NB4 (cell line): ENCODE measurements at regions not wholly inside any gene's neighbourhood (a gene's known extent, or its start where the extent isn't known, plus 50 kb on each side); places are given as distances from the start of the nearest gene placed in this dataset.
"Not testable (repeated sequence)": the region's sequence is repeated elsewhere in the genome, so short reads cannot be mapped to it uniquely, and the experiment has no call there.

Experiments used
- DNase-seq: peaks from one replicate; pipeline ENCODE4 v3.0.0; 2010; ENCODE audit warnings: low read depth
- H3K4me3 ChIP-seq: one replicate; pipeline ENCODE4 v1.5.1; 2011; ENCODE audit warnings: mild to moderate bottlenecking, low read depth, low read length, moderate library complexity
- CTCF ChIP-seq: IDR thresholded peaks from one replicate; pipeline ENCODE4 v1.5.1; 2012; ENCODE audit warnings: low read depth, low read length
- MYC ChIP-seq: IDR thresholded peaks from 2 replicates; pipeline ENCODE4 v1.6.1; 2011; ENCODE audit warnings: low read depth, low read length
- POLR2A ChIP-seq: IDR thresholded peaks from 2 replicates; pipeline ENCODE4 v1.6.1; 2011; ENCODE audit warnings: mild to moderate bottlenecking; ENCODE audit not compliant: insufficient read length; ENCODE audit errors: extremely low read depth
- TF ChIP-seq, protein P1 (sequence below): IDR thresholded peaks from 2 replicates; pipeline ENCODE4 v1.6.1; 2011; ENCODE audit warnings: low read depth, low read length

DNA sequence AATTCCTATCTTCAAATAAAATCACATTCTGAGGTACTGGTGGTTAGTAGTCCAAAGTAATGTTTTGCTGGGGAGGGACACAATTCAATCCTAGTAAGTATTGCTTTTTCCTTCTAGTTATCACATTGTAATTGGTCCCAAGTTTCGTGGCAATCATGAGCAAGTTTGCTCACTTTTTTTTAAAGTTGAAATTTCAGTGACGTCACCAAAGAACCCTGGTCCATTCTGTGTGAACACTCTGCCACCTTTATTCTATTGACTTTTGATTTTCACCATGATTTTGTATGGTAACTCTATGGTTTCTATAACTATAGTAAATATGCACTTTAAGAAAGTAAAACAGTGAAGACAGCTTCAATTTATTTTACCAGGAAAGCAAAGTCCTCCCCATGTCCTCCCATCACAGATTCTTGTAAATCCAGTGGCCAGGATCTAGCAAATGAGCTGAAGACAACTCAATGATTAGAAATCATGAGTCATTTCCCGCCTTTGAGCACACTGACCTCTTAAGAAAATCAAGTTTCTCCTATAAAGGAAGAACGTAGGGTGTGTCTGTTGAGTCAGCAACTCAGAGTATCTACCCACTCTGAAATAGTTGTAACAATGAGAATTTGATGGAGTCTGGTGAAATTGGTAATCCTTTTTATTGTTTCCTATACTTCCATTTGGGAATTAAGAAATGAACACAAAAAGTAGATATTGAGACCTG lies 1306.6 kb upstream of the PABPC4L start:
- no peak overlapping the region for H3K4me3 ChIP-seq
- TF ChIP-seq CTCF = no peak
- TF ChIP-seq, protein P1, sequence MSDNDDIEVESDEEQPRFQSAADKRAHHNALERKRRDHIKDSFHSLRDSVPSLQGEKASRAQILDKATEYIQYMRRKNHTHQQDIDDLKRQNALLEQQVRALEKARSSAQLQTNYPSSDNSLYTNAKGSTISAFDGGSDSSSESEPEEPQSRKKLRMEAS = no peak
- no peak for TF ChIP-seq POLR2A
- TF ChIP-seq MYC = no peak
- DNase-seq = peak; percentile 14

GRCh38 chr4:135497563-135498152 lies 1296.1 kb upstream of the PABPC4L start:
- TF ChIP-seq, protein P1 = no peak
- TF ChIP-seq MYC = no peak
- no peak for TF ChIP-seq POLR2A
- no peak for TF ChIP-seq CTCF
- H3K4me3 ChIP-seq = no peak overlapping the region
- no peak for DNase-seq

GRCh38 chr4:135492439-135492838 lies 1290.8 kb upstream of the PABPC4L start:
- DNase-seq = no peak
- H3K4me3 ChIP-seq = no peak overlapping the region

DNA sequence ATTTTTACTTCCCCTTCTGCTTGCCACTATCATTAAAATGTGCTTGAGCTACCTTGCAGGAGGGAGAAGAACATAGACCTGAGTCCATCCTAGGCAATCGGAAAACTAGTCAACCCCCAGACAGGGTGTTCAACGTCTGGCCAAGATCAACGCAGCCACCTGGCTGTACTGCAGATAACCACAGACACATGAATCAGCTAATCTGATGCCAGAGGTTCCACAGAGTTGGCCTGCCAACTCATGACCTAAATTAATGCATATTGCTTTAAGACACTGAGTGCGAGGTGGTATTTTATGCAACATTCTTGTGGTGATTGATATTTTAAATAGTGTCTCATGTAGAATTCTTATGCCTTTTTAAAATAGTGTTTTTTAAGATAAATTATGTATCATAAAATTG lies 1283.8 kb upstream of the PABPC4L start:
- TF ChIP-seq POLR2A (no peak), CTCF (no peak), MYC (no peak)
- TF ChIP-seq, protein P1 = no peak
- H3K4me3 ChIP-seq = no peak overlapping the region
- DNase-seq = no peak

More at GRCh38 chr4:135492439-135492838, 1290.8 kb upstream of the PABPC4L start:
- TF ChIP-seq POLR2A (no peak), MYC (no peak), CTCF (no peak)
- TF ChIP-seq, protein P1 = no peak

DNA sequence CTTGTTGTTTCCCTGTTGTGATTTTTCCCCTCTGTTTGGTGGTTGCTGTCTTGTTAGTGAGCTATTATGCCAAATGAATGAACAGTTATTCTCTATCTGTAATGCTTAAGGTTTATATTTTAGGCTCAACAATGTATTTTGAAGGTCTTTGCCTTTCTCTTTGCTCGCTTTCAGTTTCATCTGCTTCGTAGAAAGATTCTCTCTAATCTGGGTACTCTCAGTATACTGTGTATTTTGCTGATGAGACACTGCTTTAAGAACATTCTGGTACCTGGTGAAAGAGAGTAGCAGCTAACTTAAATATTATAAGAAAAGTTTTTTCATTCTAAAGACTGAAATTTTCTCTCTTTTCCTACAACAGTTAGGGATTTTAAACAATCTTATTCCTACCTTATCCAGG lies 1274.7 kb upstream of the PABPC4L start:
- no peak for DNase-seq
- TF ChIP-seq MYC (no peak), CTCF (no peak), POLR2A (no peak)
- TF ChIP-seq, protein P1 = no peak
- H3K4me3 ChIP-seq = no peak overlapping the region

DNA sequence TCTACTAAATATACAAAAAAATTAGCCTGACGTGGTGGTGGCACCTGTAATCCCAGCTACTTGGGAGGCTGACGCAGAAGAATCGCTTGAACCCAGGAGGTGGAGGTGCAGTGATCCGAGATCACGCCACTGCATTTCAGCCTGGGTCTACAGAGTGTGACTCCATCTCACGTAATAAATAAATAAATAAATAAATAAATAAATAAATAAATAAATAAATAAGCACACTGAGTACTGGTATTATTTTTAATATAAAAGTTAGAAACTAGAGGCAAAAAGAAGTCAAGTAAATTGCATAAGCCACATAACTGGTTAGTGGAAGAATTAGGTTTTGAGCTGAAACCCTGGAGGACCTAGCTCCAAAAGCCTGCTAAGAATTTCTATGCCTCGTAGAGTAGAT lies 1262.7 kb upstream of the PABPC4L start:
- no peak for DNase-seq
- TF ChIP-seq, protein P1 = no peak
- TF ChIP-seq CTCF = no peak
- no peak for TF ChIP-seq POLR2A
- TF ChIP-seq MYC = no peak
- H3K4me3 ChIP-seq = no peak overlapping the region

DNA sequence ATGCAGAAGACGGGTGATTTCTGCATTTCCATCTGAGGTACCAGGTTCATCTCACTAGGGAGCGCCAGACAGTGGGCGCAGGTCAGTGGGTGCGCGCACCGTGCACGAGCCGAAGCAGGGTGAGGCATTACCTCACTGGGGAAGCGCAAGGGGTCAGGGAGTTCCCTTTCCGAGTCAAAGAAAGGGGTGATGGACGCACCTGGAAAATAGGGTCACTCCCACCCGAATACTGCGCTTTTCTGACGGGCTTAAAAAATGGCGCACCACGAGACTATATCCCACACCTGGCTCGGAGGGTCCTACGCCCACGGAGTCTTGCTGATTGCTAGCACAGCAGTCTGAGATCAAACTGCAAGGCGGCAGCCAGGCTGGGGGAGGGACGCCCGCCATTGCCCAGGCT lies 1246.0 kb upstream of the PABPC4L start:
- DNase-seq, H3K4me3 ChIP-seq: not testable (repeated sequence)
